ENCODE measurements at regions not wholly inside any gene's neighbourhood (a gene's known extent, or its start where the extent isn't known, plus 50 kb on each side); places are given as distances from the start of the nearest gene placed in this dataset.
"Not testable (repeated sequence)": the region's sequence is repeated elsewhere in the genome, so short reads cannot be mapped to it uniquely, and the experiment has no call there.

DNA sequence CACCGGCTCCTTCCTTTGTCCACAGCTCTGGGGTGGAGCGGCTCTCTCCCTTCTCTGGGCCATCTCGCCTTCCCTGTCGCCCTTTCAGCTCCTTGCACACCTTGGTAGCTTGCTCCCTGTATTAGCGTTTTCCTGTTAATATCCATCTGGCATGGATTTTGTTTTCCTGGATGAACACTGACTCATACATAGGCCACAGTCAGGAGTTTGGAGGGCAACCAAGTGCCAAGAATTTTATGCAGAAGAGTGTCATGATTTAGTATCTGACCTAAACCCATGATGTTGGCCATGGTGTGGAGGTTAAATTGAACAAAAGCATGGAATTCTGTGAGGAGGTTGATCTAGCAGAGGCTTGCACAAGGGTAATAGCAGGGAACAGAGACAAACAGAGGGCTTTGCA is 180.9 kb downstream of the AIPL1 start:
- ATAC-seq: no peak

DNA sequence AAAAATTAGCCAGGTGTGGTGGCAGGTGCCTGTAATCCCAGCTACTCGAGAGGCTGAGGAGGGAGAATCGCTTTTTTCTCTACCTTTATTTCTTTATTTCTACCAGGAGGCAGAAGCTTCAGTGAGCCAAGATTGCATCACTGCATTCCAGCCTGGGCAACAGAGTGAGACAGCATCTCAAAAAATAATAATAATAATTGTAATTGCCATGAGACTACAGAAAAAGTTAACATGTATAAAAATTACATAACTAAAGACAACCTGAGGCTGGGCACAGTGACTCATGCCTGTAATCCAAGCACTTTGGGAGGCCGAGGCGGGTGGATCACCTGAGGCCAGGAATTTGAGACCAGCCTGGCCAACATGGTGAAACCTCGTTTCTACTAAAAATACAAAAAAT is 181.5 kb downstream of the WSCD1 start:
- not testable (repeated sequence) for ATAC-seq

DNA sequence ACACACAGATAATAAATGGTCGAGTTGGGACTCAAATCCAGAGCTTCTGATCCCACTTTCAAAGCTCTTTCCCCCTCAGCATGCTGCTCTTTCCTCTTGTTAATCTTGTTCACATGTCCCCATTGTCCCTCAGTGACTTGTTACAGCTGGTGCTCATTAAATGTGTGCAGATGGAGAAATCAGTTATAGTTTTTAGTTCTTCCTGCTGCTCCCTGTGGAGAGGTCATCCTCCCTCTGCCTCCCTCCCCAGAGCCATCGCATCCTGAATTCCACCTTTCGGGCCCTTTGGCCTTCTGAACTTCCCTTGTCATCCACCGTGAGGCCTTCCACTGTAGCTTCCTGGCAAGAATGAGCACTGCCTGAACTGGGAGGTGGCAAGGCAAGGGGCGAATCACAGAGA is 179.6 kb downstream of the WSCD1 start:
- no peak for ATAC-seq

DNA sequence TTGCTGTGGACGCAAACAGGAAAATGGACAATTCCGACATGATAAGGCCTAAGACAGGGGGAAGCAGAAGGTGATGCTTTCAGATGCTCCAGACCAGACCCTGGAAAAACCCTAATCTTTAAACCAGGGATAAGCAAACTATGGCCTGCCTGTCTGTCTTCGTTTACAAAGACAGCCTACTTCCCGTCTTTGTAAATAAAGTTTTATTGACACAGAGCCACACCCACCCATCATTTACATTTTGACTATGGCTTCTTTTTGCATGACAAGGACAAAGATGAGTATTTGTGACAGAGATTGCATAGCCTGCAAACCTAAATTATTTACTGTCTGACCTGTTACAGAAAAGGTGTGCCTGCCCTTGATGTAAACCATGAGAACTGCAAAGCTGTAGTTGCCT is 177.9 kb downstream of the WSCD1 start:
- ATAC-seq: no peak

DNA sequence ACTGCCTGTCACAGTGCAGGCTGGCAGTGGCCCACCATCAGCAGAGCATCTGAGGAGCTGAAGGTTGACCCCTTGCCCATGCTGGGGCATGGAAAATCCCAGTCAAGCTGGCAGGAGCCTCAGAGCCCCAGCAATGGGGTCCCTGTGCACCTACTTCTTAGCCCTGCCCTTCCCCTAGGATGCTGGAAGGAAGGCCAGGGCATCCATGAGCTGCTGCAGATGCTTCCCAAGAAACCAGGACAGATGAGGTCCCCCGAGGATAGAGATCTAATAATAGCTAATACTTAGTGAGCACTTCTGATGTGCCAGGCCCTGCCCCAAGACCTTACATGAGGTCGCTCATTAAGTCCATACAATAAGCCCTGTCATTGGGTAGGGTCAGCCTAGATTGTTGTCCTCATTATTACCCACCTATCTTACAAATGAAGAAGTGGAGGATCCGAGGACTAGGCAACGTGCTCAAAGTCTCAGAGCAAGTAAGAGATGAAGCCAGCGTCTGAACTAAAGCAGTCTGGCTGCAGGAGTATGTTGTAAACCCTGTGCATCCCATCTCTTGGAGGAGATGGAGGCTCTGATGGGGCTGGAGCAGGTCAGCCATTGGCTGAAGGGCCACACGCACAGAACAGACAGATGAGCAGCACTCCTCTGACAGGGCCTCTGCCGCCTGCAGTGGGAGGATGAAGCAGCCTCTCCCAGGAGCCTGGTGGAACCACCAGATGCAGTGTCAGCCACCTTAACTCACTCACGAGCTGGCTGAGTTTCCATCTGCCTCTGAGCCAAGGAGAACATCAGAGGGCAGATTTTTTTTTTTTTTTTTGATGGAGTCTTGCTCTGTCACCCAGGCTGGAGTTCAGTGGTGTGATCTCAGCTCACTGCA is 175.4 kb downstream of the WSCD1 start:
- ATAC-seq: no peak

DNA sequence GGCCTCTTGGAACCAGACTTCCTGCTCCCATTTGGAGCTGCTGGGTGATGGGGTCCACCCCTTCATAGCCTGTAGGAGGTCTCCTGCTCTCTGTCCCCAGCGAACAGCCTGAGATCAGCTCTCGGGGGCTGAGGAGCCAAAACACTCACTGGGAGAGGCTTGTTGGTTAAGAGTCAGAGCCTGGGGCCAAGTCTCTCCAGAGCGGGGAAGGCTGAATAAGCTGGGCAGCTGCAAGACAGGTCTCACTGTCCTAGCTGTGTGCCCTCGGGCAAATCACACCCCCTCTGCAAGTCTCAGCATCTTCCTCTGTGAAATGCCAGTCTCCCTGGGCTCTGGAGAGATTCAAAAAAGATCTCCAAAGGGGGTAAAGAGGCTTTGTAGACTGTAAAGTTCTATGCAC is 174.6 kb downstream of the WSCD1 start:
- no peak for ATAC-seq

DNA sequence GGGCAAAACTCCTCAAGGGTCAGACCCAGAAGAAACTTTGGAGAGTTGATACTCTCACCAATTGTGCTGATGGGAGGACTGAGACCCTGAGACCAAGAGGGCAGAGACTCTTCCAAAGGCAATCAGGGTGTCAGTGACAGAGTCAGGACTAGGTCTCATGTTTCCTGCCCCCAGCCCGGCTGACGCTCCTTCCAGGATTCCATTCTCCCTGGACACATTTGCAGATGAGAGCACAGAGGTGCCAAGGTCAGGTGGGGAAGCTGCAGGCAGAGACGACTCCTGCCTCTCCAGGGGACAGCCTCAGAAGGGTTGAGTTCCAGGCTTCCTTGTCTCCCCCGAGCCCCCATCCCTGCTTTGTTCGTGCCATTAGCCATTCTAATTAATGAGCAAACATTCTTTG is 174.1 kb downstream of the WSCD1 start:
- no peak for ATAC-seq

DNA sequence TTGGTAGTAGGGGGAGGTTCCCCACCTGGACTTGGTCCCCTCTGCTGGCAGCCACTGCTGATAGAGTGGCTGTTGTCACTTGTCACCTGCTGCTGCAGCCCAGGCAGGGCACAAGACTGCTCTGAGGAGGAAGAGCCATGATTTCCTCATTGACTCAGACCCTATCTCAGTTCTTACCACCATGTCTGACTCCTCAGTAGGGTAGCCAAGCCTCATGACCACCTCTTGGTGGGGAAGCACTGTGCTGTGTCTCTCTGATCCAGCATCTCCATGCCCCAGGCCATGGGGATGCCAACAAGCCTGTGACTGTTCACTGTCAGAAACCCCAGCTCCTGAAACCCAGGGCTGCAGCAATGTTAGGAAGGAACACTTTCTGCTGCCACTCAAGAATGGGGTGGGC is 173.0 kb downstream of the WSCD1 start:
- ATAC-seq: no peak

DNA sequence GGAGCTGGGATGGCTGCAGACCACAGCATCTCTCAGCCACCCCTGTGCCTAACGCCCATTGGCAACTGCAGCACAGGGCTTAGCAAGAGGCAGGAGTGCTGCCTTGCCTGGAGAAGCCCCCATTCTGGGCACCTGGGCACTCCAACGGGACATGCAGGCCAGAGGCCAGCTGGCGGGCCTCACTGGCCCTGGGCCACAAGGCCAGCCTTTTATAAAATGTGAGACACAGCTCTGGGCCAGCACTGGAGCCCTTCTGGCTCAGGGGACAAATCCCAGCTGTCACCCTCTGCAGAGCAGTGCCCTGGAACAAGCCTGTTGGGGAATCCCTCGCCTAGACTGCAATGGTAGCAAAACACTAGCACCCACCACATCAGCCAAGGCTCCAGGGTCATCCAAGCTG is 171.8 kb downstream of the WSCD1 start:
- no peak for ATAC-seq

DNA sequence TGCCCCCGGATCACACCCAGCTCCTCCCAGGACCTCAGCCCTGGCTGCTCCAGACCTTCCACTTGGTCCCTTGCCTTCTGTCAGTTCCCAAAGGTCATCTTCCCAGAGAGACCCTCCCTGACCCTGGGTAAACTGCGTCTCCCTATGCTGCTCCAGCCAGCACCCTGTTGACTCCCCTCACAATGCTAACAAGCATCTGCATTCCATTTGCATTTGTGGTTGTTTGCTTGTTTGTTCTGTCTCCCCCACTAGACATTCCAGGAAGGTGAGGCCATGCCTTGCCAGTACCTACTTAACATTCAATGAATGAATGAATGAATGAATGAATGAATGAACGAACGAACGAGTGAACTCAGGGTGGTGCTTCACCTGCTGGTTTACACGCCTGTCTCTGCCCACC is 171.2 kb downstream of the WSCD1 start:
- no peak for ATAC-seq

DNA sequence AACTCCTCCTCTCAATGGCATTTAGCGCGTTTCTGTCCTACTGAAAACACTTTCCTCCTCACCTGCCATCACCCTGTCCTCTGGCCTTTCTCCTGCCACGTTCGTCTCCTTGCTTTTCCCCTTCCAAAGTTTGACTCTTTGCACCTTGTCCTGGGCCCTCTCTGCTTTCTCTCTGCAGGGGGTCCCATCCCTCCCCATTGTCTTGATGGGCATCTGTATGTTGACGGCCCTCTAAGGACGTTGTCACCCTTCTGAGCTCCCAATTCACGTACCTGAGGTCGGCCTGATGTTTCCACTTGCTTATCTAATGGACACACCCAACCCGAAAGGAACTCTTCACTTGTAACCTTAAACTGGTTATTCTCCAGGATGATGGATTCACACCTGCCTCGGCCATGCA is 170.4 kb downstream of the WSCD1 start:
- ATAC-seq: no peak

DNA sequence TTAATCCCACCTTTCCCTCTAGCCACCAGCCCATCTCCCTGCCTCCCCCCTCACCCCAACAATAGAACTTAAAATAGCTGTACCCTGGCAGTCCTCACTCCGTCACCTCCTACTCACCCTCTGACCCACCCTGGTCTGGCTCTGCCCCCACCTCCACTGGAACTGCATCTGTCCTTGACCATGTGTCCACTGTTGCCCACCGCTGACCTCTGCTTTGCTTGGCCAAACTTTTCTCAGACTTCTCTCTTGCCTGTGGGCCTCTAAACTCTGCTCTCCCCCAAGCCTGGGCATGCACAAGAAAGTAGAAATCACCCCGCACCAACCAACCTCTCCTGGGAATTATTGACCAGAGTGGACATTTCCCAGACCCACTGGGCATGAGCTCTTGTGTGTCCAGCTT is 169.8 kb downstream of the WSCD1 start:
- no peak for ATAC-seq

DNA sequence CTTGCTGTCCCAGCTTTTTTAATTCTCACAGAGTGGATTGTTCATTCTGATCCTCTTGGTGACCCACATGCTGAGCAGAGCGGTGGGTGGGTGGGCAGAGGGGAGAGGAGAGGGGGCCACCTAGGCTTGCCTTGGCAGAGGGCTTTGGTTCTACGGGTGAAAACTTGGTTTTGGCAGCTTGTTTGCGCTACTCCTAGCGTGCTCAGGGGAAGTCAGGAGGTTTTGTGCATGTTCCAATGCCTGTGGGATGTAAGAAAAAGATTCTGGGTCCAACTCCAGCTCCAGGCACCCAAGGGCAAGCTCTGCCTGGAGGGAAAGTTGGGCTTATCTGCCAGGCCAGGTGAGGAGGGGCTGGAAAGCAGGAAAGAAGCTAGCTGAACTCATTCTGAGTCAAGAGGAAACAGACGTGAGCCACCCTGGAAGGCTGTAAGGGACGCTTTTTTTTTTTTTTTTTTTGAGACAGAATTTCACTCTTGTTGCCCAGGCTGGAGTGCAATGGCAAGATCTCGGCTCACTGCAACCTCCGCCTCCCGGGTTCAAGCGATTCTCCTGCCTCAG is 169.1 kb downstream of the WSCD1 start:
- ATAC-seq: no peak

DNA sequence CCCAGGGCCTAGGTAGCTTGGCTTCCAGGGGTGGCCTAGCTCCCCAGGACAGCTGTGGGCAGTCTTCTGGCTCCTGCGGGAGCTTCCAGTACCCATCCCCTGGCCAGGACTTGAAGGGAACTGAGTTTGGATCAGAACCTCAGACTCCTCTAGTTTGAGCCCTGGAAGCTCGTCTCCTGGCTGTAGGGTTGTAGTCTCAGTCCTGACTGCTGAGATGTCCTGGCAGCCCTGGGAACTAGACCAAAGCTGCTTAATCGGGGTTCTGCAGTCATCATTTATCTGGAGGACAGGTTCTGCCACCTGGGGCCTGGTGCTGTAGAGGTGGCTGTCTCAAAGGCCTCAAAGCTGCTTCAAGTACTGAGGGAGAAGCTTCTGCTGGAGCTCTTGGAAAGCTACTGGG is 163.7 kb downstream of the WSCD1 start:
- no peak for ATAC-seq

DNA sequence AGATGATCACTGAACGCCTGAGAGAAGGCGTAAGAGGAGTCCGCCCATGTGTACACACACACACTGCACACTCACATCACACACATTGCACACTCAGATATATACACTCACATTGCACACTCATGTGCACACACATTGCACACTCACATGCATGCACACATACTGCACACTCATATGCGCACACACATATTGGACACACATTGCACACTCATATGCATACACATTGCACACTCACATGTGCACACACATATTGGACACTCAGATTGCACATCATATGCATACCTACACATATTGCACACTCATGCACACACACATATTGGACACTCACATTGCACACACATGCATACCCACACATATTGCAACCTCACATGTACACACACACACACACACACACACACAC is 163.2 kb downstream of the WSCD1 start:
- no peak for ATAC-seq

DNA sequence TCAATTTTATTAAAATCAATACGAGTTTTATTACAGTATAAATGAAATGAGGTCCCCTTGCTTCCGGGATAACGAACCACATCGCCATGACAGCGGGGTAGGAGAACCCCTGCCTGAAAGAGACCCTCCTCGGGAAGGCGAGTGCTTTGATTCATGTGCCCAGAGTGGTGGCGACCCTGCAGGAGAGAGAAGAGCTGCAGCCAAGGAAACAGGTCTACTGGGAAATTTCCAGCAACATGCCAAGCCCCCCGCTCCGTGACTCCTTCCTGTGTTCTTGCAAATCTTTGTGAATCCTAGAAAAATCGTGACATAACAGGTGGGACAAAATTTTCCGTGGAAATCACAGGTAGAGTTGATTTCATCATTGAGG is 162.5 kb downstream of the WSCD1 start:
- no peak for ATAC-seq

DNA sequence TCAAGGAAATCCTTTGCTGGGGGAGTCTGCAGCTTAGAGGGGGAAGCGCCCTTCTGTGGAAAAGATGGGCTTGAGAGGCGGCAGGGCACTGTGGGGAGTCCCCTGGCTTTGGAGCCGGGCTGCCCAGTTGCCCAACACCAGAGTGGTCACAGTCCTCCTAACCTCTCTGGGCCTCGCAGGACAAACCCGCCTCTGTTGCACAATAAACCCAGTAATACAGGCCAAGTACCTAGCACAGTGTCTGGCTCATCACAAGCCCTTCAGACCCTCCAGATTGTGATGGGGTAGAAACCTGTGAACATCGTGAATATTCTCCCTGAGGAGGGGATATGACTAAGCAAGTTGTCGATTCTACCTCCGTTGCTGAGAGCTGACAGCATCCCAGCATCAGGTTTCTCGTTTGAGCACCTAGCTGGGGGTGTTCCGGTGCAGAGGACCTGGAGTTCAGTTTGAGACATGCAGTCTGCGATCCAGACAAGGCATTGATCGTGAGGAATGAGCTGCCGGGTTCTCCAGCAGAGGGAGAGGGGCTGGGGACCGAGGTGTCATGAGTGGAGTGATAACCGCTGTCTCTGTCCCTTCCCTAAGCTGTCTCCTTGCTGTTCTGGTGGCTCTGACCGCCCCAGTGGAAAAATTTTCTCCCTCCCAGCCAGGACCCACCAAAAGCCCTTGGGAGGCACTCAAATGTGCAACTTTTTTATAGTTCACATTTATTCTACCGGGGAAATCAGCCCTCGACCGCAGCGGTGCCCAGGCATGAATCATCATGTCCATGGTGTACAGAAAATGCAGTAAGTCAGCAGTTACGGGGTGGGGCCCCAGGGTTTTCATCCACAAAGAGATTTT is 161.9 kb downstream of the WSCD1 start:
- no peak for ATAC-seq

DNA sequence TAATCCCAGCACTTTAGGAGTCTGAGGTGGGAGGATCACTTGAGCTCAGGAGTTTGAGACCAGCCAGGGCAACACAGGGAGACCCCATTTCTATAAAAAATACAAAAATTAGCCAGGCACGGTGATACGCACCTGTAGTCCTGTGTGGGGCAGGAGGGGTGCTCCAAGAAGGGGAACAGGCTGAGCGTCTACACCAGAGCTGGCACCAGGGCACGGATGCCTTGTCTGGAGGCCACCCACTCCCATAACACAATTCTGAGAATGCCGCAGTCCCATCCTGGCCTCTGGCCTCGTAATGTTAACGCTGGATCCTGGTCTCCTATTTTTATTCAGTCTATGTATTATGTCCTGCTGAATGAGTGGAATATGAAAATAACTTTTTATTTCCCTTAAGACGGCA is 161.3 kb downstream of the WSCD1 start:
- no peak for ATAC-seq

DNA sequence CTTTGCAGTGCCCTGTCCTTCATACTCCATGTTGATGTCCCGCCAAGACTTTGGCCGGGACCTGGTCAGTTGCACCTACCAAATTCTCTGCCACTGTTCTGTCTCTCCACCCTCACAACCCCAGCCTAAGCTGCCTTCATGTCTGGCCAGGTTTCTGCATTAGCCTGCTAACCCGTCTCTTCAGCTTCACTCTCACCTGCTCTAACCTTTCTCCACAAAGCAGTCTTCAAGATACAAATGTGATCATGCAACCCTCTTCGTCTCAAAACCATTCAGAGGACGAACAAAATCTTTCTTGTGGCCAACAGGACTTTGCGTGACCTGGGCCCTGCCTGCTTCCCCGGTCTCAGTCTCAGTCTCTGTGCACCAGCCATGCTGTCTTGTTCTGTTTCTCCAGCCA is 148.2 kb downstream of the WSCD1 start:
- no peak for ATAC-seq

DNA sequence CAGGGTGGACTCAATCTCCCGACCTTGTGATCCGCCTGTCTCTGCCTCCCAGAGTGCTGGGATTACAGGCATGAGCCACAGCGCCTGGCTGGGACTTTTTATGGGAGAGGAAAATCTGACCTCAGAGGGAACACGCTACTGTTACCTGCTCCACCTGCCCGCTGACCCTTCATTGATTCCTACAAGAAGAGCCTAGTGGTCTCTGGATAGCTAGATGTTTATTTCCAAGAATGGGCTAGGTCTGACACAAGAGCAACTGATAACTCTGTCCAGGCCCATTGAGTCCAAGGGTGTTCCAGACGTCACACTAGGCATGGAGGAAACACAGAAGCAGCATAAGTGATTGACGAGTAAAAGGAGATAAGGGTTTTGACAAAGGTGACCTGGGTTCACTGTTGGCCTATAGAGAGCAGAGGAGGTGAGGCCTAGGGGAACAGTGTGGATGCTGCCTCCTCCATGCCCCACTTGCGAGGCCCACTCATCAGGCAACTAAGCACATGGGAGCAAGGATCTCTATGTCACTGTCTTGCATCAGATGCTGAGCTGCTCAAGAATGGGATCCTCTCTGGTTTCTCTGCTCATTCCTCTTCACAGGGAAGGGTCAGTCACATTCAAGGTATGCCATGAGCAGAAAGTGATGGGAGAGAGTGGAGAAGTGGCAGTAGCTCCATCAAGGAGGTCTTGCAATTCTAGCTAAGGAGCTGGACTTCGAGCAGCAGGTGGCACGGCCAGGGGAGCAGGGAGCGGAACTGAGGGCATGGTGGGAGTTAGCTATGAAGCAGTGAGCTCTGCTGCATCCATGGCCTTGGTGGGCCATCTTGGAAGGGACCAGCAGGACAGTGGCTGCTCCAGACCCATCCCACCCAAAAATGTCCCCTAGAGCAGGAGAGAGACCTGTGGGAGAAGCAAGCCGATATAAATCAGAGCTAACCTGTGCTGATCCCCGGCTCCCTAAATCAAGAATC is 145.2 kb downstream of the WSCD1 start:
- ATAC-seq: no peak

DNA sequence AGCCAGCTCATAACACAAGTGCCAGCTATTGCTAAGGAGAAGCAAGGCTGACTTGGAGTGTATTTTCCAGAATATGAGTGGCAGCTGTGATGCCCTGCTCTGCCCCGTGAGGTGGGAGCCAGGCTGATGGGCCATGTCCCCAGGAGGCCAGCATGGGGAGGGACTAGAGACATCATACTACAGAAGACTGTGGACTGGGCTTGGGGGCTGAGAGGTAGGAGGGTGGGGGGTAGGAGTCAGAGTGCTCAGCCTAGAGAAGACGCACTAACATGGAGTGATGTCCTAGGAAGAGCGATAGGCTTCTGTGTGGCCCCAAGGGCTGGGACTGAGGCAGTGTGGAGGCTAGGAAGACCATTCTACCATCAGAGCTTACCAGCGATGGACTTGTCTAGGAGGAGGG is 143.7 kb downstream of the WSCD1 start:
- no peak for ATAC-seq

DNA sequence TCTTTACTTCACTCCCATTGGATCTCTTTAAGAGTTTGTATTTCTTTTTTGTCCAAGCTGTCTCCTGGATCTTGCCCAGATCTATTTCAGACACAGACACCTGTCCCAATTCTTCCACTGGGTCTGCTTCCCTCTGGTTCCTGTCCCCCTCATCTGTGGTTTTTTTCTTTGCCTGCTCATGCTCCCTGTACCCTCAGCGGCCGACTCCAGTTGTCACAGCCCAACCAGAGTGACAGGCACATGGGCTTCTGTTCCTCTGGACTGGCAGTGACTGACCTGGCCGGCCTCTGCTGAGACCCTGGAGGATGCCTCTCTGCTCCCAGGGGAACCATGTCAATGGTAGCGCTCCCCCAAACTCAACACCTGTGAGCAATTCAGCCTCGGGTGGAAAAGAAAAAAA is 142.6 kb downstream of the WSCD1 start:
- no peak for ATAC-seq

DNA sequence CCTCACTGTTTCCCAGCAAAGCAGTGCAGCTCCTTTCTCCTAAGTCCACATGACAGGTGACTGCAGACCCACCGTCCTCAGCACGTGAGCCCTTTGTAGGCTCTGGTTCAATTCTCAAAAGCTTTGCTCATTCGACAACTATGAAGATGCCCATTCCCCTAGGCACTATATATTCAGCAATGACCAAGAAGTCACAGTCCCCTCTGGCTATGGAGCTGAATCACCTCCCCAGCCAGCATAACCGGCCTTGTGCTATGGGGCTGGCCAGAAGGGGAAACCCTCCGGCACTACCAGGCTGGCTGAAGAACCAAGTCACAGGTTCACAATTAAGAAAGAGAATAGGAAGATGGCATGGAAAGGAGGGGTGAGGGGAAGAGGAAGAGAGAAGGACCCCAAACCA is 139.7 kb downstream of the WSCD1 start:
- no peak for ATAC-seq
